Fibroblast of pulmonary artery (primary cell): ENCODE measurements at regions not wholly inside any gene's neighbourhood (a gene's known extent, or its start where the extent isn't known, plus 50 kb on each side); places are given as distances from the start of the nearest gene placed in this dataset.

Source experiments
- DNase-seq: peaks from one replicate; pipeline ENCODE4 v3.0.0-alpha.2; 2010; ENCODE audit warnings: low read depth
- H3K4me3 ChIP-seq: replicated peaks from 2 replicates; pipeline ENCODE4 v1.5.1; 2011; ENCODE audit warnings: low read depth, mild to moderate bottlenecking, control low read depth, low read length, moderate library complexity
- CTCF ChIP-seq: IDR thresholded peaks from 2 replicates; pipeline ENCODE4 v1.5.1; 2011; ENCODE audit warnings: mild to moderate bottlenecking, control low read depth, low read length, inconsistent platforms; ENCODE audit errors: missing control alignments

- no peak for DNase-seq
- TF ChIP-seq CTCF, result no peak
Measured at GRCh38 chr4:128366212-128366611, 78.6 kb upstream of the PGRMC2 start.

GRCh38 chr4:128364565-128364964 lies 77.0 kb upstream of the PGRMC2 start:
- TF ChIP-seq CTCF, result no peak
- no peak for DNase-seq
- H3K4me3 ChIP-seq, result no peak overlapping the region

More at GRCh38 chr4:128366212-128366611, 78.6 kb upstream of the PGRMC2 start:
- no peak overlapping the region for H3K4me3 ChIP-seq

- H3K4me3 ChIP-seq, result no peak overlapping the region
- TF ChIP-seq CTCF, result no peak
- no peak for DNase-seq
Measured at GRCh38 chr4:128363966-128364365, 76.4 kb upstream of the PGRMC2 start.

GRCh38 chr4:128362760-128363159 lies 75.1 kb upstream of the PGRMC2 start:
- no peak for DNase-seq
- TF ChIP-seq CTCF, result no peak
- no peak overlapping the region for H3K4me3 ChIP-seq

GRCh38 chr4:128359422-128359821 lies 71.8 kb upstream of the PGRMC2 start:
- TF ChIP-seq CTCF, result no peak

GRCh38 chr4:128358913-128359279 lies 71.3 kb upstream of the PGRMC2 start:
- DNase-seq, result no peak
- TF ChIP-seq CTCF, result no peak
- H3K4me3 ChIP-seq, result no peak overlapping the region

More at GRCh38 chr4:128359422-128359821, 71.8 kb upstream of the PGRMC2 start:
- no peak overlapping the region for H3K4me3 ChIP-seq
- no peak for DNase-seq

GRCh38 chr4:128358231-128358912 lies 70.8 kb upstream of the PGRMC2 start:
- no peak overlapping the region for H3K4me3 ChIP-seq
- peak; percentile 73 for DNase-seq
- no peak for TF ChIP-seq CTCF
